ENCODE measurements at regions not wholly inside any gene's neighbourhood (a gene's known extent, or its start where the extent isn't known, plus 50 kb on each side); places are given as distances from the start of the nearest gene placed in this dataset.

- Mint-ChIP-seq H3K4me1 (no peaks in the 10 kb centered on the region), H3K27ac (no peak overlapping the region), H3K27me3 (ENCODE audit: low read depth) (no peaks in the 10 kb centered on the region; the same call in 1 of the 2 replicates), H3K4me3 (no peak overlapping the region), H3K9me3 (0 out of 5 replicates have a peak, but pooled peaks cover 0 to 2% of the 10 kb centered on the region in 2 experiments), H3K36me3 (ENCODE audit: insufficient read depth in 1 of 3, low read depth in 3 of 3) (no peaks in the 10 kb centered on the region)
- Histone ChIP-seq H3K56ac (ENCODE audit: insufficient read length, low read depth, low read length) (no peak overlapping the region), H3K27ac (ENCODE audit: insufficient read length, low read depth, low read length) (no peak overlapping the region), H4K91ac (ENCODE audit: insufficient read length, low read depth, low read length) (no peak overlapping the region), H4K8ac (replicated peaks; ENCODE audit: insufficient read length, low read depth, low read length) (no peak overlapping the region), H3K79me1 (ENCODE audit: insufficient read depth, low read depth, low read length, poor library complexity, severe bottlenecking) (no peaks in the 10 kb centered on the region), H3K4me1 (ENCODE audit: insufficient read depth, low read length) (no peaks in the 10 kb centered on the region), H4K5ac (ENCODE audit: insufficient read length, low read depth, low read length) (no peak overlapping the region), H3K79me2 (ENCODE audit: insufficient read depth, low read length) (no peaks in the 10 kb centered on the region), H2BK120ac (ENCODE audit: low read depth, low read length, poor library complexity, severe bottlenecking) (no peak overlapping the region), H3K27me3 (ENCODE audit: insufficient read depth, low read length) (no peaks in the 10 kb centered on the region), H2AFZ (ENCODE audit: low read length) (no peak overlapping the region), H2BK5ac (ENCODE audit: insufficient read length, low read length) (no peak overlapping the region), H3K9me3 (ENCODE audit: control insufficient read depth, low read depth, low read length) (no peaks in the 10 kb centered on the region), H2BK12ac (ENCODE audit: insufficient read length, low read depth, low read length) (no peak overlapping the region), H3K14ac (ENCODE audit: insufficient read depth, low read length) (no peak overlapping the region), H3K9ac (ENCODE audit: extremely low read depth, insufficient read length, low read length) (no peak overlapping the region), H3K4ac (ENCODE audit: low read depth, low read length) (no peak overlapping the region), H2BK15ac (ENCODE audit: low read depth, low read length) (no peak overlapping the region), H3K23ac (ENCODE audit: insufficient read length, low read depth, low read length) (no peak overlapping the region), H3K23me2 (ENCODE audit: insufficient read length, low read depth, low read length, poor library complexity, severe bottlenecking) (no peaks in the 10 kb centered on the region), H2AK5ac (ENCODE audit: insufficient read length, low read length) (no peak overlapping the region), H4K20me1 (ENCODE audit: control insufficient read depth, insufficient read depth, insufficient read length) (no peaks in the 10 kb centered on the region), H3T11ph (ENCODE audit: low read length) (no peak overlapping the region), H2BK20ac (ENCODE audit: low read depth, low read length, poor library complexity, severe bottlenecking) (peak overlapping the region; percentile 76), H3K18ac (ENCODE audit: insufficient read length, low read depth, low read length) (no peak overlapping the region), H3K4me2 (ENCODE audit: insufficient read depth, insufficient read length, low read length) (no peak overlapping the region)
- no peak for TF ChIP-seq CTCF (conservative IDR thresholded peaks at IDR 0.05)
- no peak for DNase-seq
- WGBS (ENCODE audit: extremely low coverage, insufficient read length, low lambda C conversion rate): no CpG with 5 or more reads among the region's 3 CpGs
These were observed 143.0 kb upstream of the TNFAIP3 start for GRCh38 chr6:137724018-137724403.

Measured in H9 (cell line).